Hematopoietic multipotent progenitor cell treated with erythropoietin and hydrocortisone succinate and interleukin-3 and kit ligand, for 15 days (in vitro differentiated cells): ENCODE measurements at regions not wholly inside any gene's neighbourhood (a gene's known extent, or its start where the extent isn't known, plus 50 kb on each side); places are given as distances from the start of the nearest gene placed in this dataset.
"Not testable (repeated sequence)": the region's sequence is repeated elsewhere in the genome, so short reads cannot be mapped to it uniquely, and the experiment has no call there.

ENCODE experiments used
- DNase-seq: peaks from one replicate; pipeline ENCODE4 v3.0.0-alpha.2; 2015; ENCODE audit warnings: low spot score

- DNase-seq: not testable (repeated sequence)
These were observed 561.4 kb upstream of the CHAC2 start for GRCh38 chr2:53206226-53206625.

GRCh38 chr2:53202063-53202462, 565.5 kb upstream of the CHAC2 start:
- no peak for DNase-seq

- DNase-seq: no peak
These were observed 567.5 kb upstream of the CHAC2 start for GRCh38 chr2:53200072-53200471.

GRCh38 chr2:53188851-53189510, 578.6 kb upstream of the CHAC2 start:
- DNase-seq: no peak

- no peak for DNase-seq
These were observed 584.0 kb upstream of the CHAC2 start for GRCh38 chr2:53183581-53183980.

GRCh38 chr2:53182601-53183000, 585.0 kb upstream of the CHAC2 start:
- no peak for DNase-seq

- DNase-seq: no peak
These were observed 585.8 kb upstream of the CHAC2 start for GRCh38 chr2:53181759-53182158.

- DNase-seq: no peak
These were observed 590.3 kb upstream of the CHAC2 start for GRCh38 chr2:53177327-53177726.

GRCh38 chr2:53174539-53174938, 593.1 kb upstream of the CHAC2 start:
- DNase-seq: no peak

- no peak for DNase-seq
These were observed 593.7 kb upstream of the CHAC2 start for GRCh38 chr2:53173698-53174455.

GRCh38 chr2:53173091-53173490, 594.5 kb upstream of the CHAC2 start:
- DNase-seq: no peak

GRCh38 chr2:53170466-53170865, 597.1 kb upstream of the CHAC2 start:
- no peak for DNase-seq

- no peak for DNase-seq
These were observed 600.4 kb upstream of the CHAC2 start for GRCh38 chr2:53167227-53167626.

- DNase-seq: no peak
These were observed 617.5 kb upstream of the CHAC2 start for GRCh38 chr2:53150146-53150545.

GRCh38 chr2:53148221-53148620, 619.4 kb upstream of the CHAC2 start:
- no peak for DNase-seq

GRCh38 chr2:53131416-53131815, 636.2 kb upstream of the CHAC2 start:
- no peak for DNase-seq

GRCh38 chr2:53130441-53130943, 637.1 kb upstream of the CHAC2 start:
- no peak for DNase-seq

- DNase-seq: no peak
These were observed 637.8 kb upstream of the CHAC2 start for GRCh38 chr2:53129851-53130250.

- DNase-seq: no peak
These were observed 640.4 kb upstream of the CHAC2 start for GRCh38 chr2:53127061-53127650.

- no peak for DNase-seq
These were observed 652.6 kb upstream of the CHAC2 start for GRCh38 chr2:53114991-53115390.

- DNase-seq: no peak
These were observed 653.0 kb upstream of the CHAC2 start for GRCh38 chr2:53114582-53114981.

GRCh38 chr2:53112408-53112807, 655.2 kb upstream of the CHAC2 start:
- not testable (repeated sequence) for DNase-seq

GRCh38 chr2:53111406-53111805, 656.2 kb upstream of the CHAC2 start:
- DNase-seq: no peak
